Hematopoietic multipotent progenitor cell (in vitro differentiated cells): ENCODE measurements at regions not wholly inside any gene's neighbourhood (a gene's known extent, or its start where the extent isn't known, plus 50 kb on each side); places are given as distances from the start of the nearest gene placed in this dataset.
"Not testable (repeated sequence)": the region's sequence is repeated elsewhere in the genome, so short reads cannot be mapped to it uniquely, and the experiment has no call there.

Source experiments
- DNase-seq, 3 donors: peaks; one replicate each; pipeline ENCODE4 v3.0.0-alpha.2; 2011 to 2015; ENCODE audit warnings: low read depth in 2 of 3, low spot score in 2 of 3

DNA sequence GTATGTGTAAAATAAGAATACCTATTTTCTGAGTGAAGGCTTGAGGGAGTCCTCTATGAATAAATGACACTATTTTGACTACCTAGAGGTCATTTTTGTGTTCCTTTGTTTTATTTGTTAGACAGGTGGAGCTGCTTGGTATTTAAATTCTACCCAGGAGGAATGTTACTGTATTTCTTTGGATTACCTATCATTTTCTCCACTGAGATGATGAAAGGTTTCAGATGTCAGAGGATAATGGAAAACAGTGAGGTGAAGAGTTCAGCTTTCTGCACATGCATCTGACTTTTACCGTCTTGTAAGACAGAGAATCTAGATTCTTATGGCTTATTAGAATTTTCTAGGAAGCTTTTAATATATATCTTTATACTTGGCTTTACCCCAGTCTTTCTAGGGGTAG, 689.8 kb upstream of the NXPH2 start:
- DNase-seq, result no peak

DNA sequence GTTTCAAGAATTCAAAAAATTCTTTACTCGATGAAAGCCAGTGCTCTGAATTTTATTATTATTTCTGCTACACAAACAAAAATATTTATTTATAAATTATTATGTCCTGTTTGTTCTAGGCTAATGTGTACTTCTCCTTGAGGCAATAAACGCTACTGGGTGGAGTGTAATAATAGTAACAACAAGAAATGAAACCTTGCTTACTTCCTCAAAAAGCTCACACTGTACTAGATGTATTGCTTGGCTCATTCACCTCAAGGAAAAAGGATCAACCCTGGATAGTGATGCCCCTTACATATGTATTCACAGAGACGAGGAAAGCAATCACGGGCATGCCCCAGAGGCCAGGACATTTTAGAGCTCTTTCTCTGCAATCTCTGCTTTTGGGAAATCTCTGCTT, 685.6 kb upstream of the NXPH2 start:
- DNase-seq, result no peak

- DNase-seq, result no peak
Observed at GRCh38 chr2:139457873-139458272, 677.7 kb upstream of the NXPH2 start.

DNA sequence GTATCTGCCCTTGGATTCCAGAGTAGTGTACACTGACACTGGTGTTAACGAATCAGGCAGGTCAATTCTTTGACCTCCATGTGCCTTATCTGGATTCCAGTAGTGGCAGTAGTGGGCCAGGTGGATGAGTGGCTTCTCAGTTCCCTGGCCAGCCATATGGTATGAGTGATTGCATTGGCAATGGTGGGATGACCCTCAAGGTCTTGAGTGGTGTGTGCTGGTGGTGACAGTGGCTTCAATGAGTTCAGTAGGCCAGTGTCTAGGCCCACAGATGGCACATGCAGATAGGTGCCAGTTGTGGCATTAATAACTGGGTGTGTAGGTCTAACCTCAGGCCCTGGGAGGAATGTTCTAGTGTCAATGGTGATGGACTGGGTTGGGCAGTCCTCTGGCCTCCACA, 674.1 kb upstream of the NXPH2 start:
- no peak for DNase-seq

- no peak for DNase-seq
Observed at GRCh38 chr2:139439100-139439499, 658.9 kb upstream of the NXPH2 start.

GRCh38 chr2:139438478-139438877, 658.3 kb upstream of the NXPH2 start:
- DNase-seq, result no peak

- DNase-seq, result no peak
Observed at GRCh38 chr2:139427164-139427563, 647.0 kb upstream of the NXPH2 start.

- DNase-seq, result no peak
Observed at GRCh38 chr2:139424101-139424500, 643.9 kb upstream of the NXPH2 start.

GRCh38 chr2:139411236-139411635, 631.0 kb upstream of the NXPH2 start:
- DNase-seq, result no peak

- not testable (repeated sequence) for DNase-seq
Observed at GRCh38 chr2:139410833-139411174, 630.6 kb upstream of the NXPH2 start.

DNA sequence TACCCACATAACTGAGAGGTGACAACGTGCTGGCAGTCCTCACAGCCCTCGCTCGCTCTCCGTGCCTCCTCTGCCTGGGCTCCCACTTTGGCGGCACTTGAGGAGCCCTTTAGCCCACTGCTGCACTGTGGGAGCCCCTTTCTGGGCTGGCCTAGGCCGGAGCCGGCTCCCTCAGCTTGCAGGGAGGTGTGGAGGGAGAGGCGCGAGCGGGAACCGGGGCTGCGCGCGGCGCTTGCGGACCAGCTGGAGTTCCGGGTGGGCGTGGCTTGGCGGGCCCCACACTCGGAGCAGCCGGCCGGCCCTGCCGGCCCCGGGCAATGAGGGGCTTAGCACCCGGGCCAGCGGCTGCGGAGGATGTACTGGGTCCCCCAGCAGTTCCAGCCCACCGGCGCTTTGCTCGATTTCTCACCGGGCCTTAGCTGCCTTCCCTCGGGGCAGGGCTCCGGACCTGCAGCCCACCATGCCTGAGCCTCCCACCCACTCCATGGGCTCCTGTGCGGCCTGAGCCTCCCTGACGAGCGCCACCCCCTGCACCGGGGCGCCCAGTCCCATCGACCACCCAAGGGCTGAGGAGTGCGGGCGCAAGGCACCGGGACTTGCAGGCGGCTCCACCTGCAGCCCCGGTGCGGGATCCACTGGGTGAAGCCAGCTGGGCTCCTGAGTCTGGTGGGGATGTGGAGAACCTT, 630.1 kb upstream of the NXPH2 start:
- DNase-seq, result not testable (repeated sequence)

DNA sequence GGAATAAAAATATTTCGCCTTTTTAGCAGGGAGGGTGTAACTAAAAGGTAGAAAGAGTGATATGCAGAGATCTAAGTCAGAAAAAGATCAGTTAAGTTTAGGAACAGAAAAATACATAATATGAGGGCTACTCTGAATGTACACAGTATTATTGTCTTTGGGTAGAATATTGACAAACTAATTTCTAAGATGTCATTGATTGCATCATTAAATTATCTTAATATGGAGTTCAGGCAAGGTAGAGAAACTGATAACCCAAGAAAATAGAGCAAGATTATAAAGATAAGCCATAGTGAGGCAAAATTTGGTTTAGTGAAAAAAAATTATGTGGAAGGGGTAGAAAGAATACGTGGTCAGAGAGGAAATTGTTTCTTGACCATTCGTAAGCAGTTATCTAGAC, 629.0 kb upstream of the NXPH2 start:
- no peak for DNase-seq

- DNase-seq, result no peak
Observed at GRCh38 chr2:139403948-139404347, 623.8 kb upstream of the NXPH2 start.

GRCh38 chr2:139394801-139395200, 614.6 kb upstream of the NXPH2 start:
- no peak for DNase-seq

GRCh38 chr2:139389391-139389790, 609.2 kb upstream of the NXPH2 start:
- no peak for DNase-seq

DNA sequence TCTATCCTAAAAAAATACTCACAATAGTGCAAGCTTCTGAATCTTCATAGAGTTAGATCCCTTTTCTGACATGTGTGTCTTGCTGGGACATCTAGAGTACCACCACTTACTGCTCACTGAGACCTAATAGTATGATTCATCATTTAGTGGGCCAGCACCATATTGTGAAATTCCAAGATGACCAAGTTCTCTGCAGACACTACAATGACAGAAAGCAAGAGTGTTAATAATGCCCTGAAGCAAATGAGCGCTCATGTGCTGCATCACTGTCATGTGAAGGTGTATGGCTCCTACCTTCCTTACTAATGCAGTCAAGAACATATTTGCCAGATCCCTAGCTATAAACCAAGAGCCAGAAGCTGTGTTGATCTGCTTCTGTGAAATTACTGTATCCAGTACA, 606.2 kb upstream of the NXPH2 start:
- no peak for DNase-seq

GRCh38 chr2:139383532-139383931, 603.3 kb upstream of the NXPH2 start:
- no peak for DNase-seq

- DNase-seq, result no peak
Observed at GRCh38 chr2:139380051-139380450, 599.9 kb upstream of the NXPH2 start.

GRCh38 chr2:139378373-139378772, 598.2 kb upstream of the NXPH2 start:
- DNase-seq, result no peak

DNA sequence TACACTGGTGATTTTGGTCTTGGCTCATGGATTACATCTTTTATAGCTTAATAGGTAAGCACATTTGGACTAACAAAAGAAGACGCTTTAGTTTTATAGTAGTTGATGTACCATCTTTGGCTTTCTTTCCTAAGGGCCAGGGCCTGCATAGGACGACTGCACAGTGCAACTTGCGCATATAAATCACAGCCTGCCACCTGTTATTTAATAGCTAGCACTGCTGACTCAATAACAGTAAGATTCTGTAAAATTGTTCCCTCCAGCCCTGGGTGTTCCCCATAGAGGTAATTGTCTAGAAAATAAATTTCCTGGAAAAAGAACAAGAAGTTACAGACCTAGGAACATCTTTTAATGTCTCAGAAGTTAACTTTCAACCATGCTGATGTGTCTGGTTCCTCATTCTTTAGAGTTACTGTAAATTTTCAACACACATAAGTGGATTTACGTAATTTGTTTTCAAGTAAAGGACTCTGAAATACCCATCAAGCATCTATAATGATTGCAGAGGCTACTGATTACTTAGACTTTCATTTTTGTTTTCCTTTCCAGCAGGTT, 594.2 kb upstream of the NXPH2 start:
- DNase-seq, result no peak

GRCh38 chr2:139369423-139370409, 589.5 kb upstream of the NXPH2 start:
- no peak for DNase-seq

GRCh38 chr2:139367416-139367815, 587.2 kb upstream of the NXPH2 start:
- DNase-seq, result no peak
